B cell (primary cell): ENCODE measurements at regions not wholly inside any gene's neighbourhood (a gene's known extent, or its start where the extent isn't known, plus 50 kb on each side); places are given as distances from the start of the nearest gene placed in this dataset.

Source experiments
- ATAC-seq: fragments of 200-7000 bp; cut with Tn5 transposase; one replicate; pipeline ENCODE4 v1.10.0; 2021; ENCODE audit warnings: low read depth, mild to moderate bottlenecking, moderate number of reproducible peaks, moderate library complexity
- CTCF ChIA-PET: fragments of 350-600 bp; sonication (Branson Sonifier 250); formaldehyde crosslinking; loops from one replicate; lab custom pipeline; 2021; ENCODE audit warnings: antibody characterized with exemption, inconsistent platforms; lab: Charles Lee
- POLR2A ChIA-PET: fragments of 350-600 bp; sonication (Branson Sonifier 250); formaldehyde crosslinking; loops from one replicate; lab custom pipeline; 2021; ENCODE audit warnings: antibody characterized with exemption; lab: Charles Lee
- DNase-seq: peaks from one replicate; pipeline ENCODE4 v3.0.0; 2013
- H2AFZ ChIP-seq: 2 replicates; pipeline ENCODE4 v1.6.1; 2012; ENCODE audit warnings: mild to moderate bottlenecking, low read depth, low read length; ENCODE audit not compliant: insufficient read depth, poor library complexity, severe bottlenecking
- H3K27ac ChIP-seq, 2 donors: 1 replicate in 1 of 2; 2 replicates in 1 of 2; pipeline ENCODE4 v1.5.1; 2012 to 2013; ENCODE audit warnings: low read length in 2 of 2, mild to moderate bottlenecking in 2 of 2, moderate library complexity in 1 of 2
- H3K27me3 ChIP-seq, 4 experiments: fragments of 200-600 bp in 1 of 4; sonication (generic) in 1 of 4; replicated peaks in 1 of 4; 1 replicate in 2 of 4; 2 replicates in 2 of 4; pipeline versions ENCODE4 v1.6.1 to v1.7.0; 2013 to 2016; ENCODE audit warnings: low read length in 3 of 4, mild to moderate bottlenecking in 2 of 4, mixed read lengths in 1 of 4, moderate library complexity in 1 of 4; ENCODE audit not compliant: insufficient read depth in 4 of 4, control insufficient read depth in 3 of 4; ENCODE audit errors: control extremely low read depth in 1 of 4
- H3K36me3 ChIP-seq, 2 experiments: replicated peaks in 1 of 2; 1 replicate in 1 of 2; 2 replicates in 1 of 2; pipeline versions ENCODE4 v1.6.1 to v1.7.1; 2013; ENCODE audit warnings: low read length in 1 of 2; ENCODE audit not compliant: insufficient read depth in 2 of 2, control insufficient read depth in 1 of 2; ENCODE audit errors: control extremely low read depth in 1 of 2, extremely low read depth in 1 of 2
- H3K4me1 ChIP-seq, 2 donors: fragments of 200-600 bp in 1 of 2; sonication (generic) in 1 of 2; 1 replicate in 1 of 2; 2 replicates in 1 of 2; pipeline versions ENCODE4 v1.5.1 to v1.6.1; 2013 to 2017; ENCODE audit warnings: low read length in 2 of 2; ENCODE audit not compliant: control insufficient read depth in 2 of 2, insufficient read depth in 2 of 2
- H3K4me2 ChIP-seq: replicated peaks from 2 replicates; pipeline ENCODE3; 2012; ENCODE audit warnings: mild to moderate bottlenecking, low read depth, low read length; ENCODE audit not compliant: poor library complexity, severe bottlenecking
- H3K4me3 ChIP-seq, 5 experiments: fragments of 200-600 bp in 1 of 5; sonication (generic) in 1 of 5; 1 replicate in 3 of 5; 2 replicates in 2 of 5; pipeline versions ENCODE4 v1.5.1 to v1.7.0; 2011 to 2016; ENCODE audit warnings: low read length in 4 of 5, mild to moderate bottlenecking in 4 of 5, low read depth in 2 of 5, control low read depth in 1 of 5, moderate library complexity in 1 of 5; ENCODE audit not compliant: insufficient read depth in 1 of 5; ENCODE audit errors: control extremely low read depth in 1 of 5, extremely low read depth in 1 of 5
- H3K79me2 ChIP-seq: fragments of 200-600 bp; sonication (generic); one replicate; pipeline ENCODE4 v1.6.0; 2016; ENCODE audit warnings: low read length; ENCODE audit not compliant: control insufficient read depth, insufficient read depth
- H3K9ac ChIP-seq: fragments of 200-600 bp; sonication (generic); 2 replicates; pipeline ENCODE4 v1.6.1; 2017; ENCODE audit warnings: mild to moderate bottlenecking, low read length, moderate library complexity
- H3K9me3 ChIP-seq, 3 donors: one replicate each; pipeline versions ENCODE4 v1.6.1 to v1.7.1; 2013; ENCODE audit warnings: low read length in 2 of 3; ENCODE audit not compliant: control insufficient read depth in 2 of 3, insufficient read depth in 1 of 3; ENCODE audit errors: control extremely low read depth in 1 of 3
- H4K20me1 ChIP-seq: 2 replicates; pipeline ENCODE4 v1.6.0; 2012; ENCODE audit warnings: mild to moderate bottlenecking, low read length; ENCODE audit not compliant: insufficient read depth, control insufficient read depth, poor library complexity, severe bottlenecking
- H3K27ac Mint-ChIP-seq: one replicate; pipeline ENCODE4 v1.8.0; 2021; ENCODE audit warnings: mixed read lengths
- H3K27me3 Mint-ChIP-seq: one replicate; pipeline ENCODE4 v1.8.0; 2021; ENCODE audit warnings: mixed read lengths
- H3K4me1 Mint-ChIP-seq: one replicate; pipeline ENCODE4 v1.8.0; 2021; ENCODE audit warnings: mixed read lengths
- H3K4me3 Mint-ChIP-seq: one replicate; pipeline ENCODE4 v1.8.0; 2021; ENCODE audit warnings: mixed read lengths
- H3K9me3 Mint-ChIP-seq: one replicate; pipeline ENCODE4 v1.8.0; 2022; ENCODE audit warnings: mixed read lengths; ENCODE audit not compliant: insufficient read depth
- CTCF ChIP-seq: fragments of 200-600 bp; IDR thresholded peaks from one replicate; pipeline ENCODE4 v1.8.0; 2022; ENCODE audit warnings: antibody characterized with exemption, mild to moderate bottlenecking
- EZH2 ChIP-seq: IDR thresholded peaks from 2 replicates; pipeline ENCODE4 v1.6.1; 2012; ENCODE audit warnings: borderline replicate concordance, low read depth, mild to moderate bottlenecking, moderate library complexity, low read length; ENCODE audit not compliant: insufficient read depth, poor library complexity, severe bottlenecking
- WGBS: methylation state at CpG from one replicate; pipeline ENCODE4 v1.1.5; 2013; ENCODE audit warnings: missing lambda C conversion rate; ENCODE audit not compliant: insufficient coverage; 5-methylcytosine and 5-hydroxymethylcytosine counted together
- intact Hi-C: fragments of 100-400 bp; cut with micrococcal nuclease; formaldehyde crosslinking; loops from one replicate; pipeline ENCODE4 v1.10.0; 2022

DNA sequence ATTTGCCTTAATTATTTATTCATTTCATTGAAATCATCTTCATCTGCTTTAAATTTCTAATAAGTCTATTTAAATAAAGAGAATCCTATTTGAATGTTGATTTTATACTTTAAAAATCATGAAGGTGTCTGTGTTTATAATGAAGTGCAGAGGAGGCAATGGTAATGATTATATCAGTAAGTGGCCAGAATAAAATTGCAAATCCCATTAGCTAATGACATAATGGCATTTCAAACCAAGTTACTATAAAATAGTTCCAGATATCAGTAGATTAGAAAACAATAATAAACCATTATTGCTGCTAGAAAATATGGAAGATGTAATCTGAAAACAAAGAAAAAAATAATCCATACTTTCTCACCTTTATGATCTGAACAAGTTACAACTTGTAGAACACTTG lies 647.8 kb upstream of the KLHL1 start:
- no peaks in the 10 kb centered on the region for H4K20me1 ChIP-seq
- no peak overlapping the region for H3K9ac ChIP-seq
- no peak overlapping the region for H3K4me3 Mint-ChIP-seq
- no peak overlapping the region for H3K27ac Mint-ChIP-seq
- intact Hi-C loops: no loop called here
- no peaks in the 10 kb centered on the region for H3K27me3 ChIP-seq
- H3K4me2 ChIP-seq: no peak overlapping the region
- ATAC-seq (no peak), DNase-seq (no peak)
- no peak overlapping the region for H2AFZ ChIP-seq
- no peaks in the 10 kb centered on the region for H3K9me3 Mint-ChIP-seq
- H3K4me3 ChIP-seq: no peak overlapping the region
- H3K9me3 ChIP-seq: no peaks in the 10 kb centered on the region
- ChIA-PET POLR2A (no interaction called here), CTCF (no interaction called here)
- H3K4me1 ChIP-seq: no peaks in the 10 kb centered on the region
- no peak overlapping the region for H3K27ac ChIP-seq
- H3K27me3 Mint-ChIP-seq: no peaks in the 10 kb centered on the region
- no peaks in the 10 kb centered on the region for H3K79me2 ChIP-seq
- TF ChIP-seq EZH2: no peak
- TF ChIP-seq CTCF: no peak
- no peaks in the 10 kb centered on the region for H3K4me1 Mint-ChIP-seq
- no peaks in the 10 kb centered on the region for H3K36me3 ChIP-seq

DNA sequence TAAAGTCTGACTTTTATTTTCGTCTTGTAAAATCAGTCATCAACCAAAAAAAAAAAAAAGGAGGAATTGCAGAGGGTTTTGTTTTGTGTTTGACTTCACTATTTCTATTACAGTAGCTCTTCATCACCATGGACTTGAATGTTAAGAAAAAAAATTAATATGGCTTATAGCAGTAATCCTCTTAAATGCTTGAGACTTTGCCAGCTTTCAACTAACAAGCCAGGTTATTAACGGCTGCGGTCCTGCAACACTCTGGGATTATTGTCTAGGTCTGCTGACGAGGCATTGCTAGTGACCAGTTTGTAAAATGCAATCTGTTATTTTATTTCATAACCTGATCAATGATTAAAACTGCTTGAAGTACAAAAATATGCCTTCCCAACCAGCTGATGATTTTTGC lies 647.2 kb upstream of the KLHL1 start:
- H3K27ac ChIP-seq: no peak overlapping the region
- CTCF ChIA-PET: no interaction called here

More for the DNA sequence above, 647.2 kb upstream of the KLHL1 start:
- no peaks in the 10 kb centered on the region for H4K20me1 ChIP-seq
- ATAC-seq (no peak), DNase-seq (no peak)
- H3K4me1 Mint-ChIP-seq: no peaks in the 10 kb centered on the region
- TF ChIP-seq EZH2: no peak
- no peak for TF ChIP-seq CTCF
- no peaks in the 10 kb centered on the region for H3K36me3 ChIP-seq
- H3K9me3 ChIP-seq: no peaks in the 10 kb centered on the region
- H2AFZ ChIP-seq: no peak overlapping the region
- H3K9ac ChIP-seq: no peak overlapping the region
- H3K4me2 ChIP-seq: no peak overlapping the region
- no peaks in the 10 kb centered on the region for H3K9me3 Mint-ChIP-seq
- H3K4me3 ChIP-seq: no peak overlapping the region
- intact Hi-C loops: no loop called here
- no peaks in the 10 kb centered on the region for H3K27me3 Mint-ChIP-seq
- no peaks in the 10 kb centered on the region for H3K4me1 ChIP-seq
- no CpG with 5 or more reads among the region's 4 CpGs for WGBS
- H3K27me3 ChIP-seq: no peaks in the 10 kb centered on the region
- H3K79me2 ChIP-seq: no peaks in the 10 kb centered on the region
- POLR2A ChIA-PET: no interaction called here
- H3K27ac Mint-ChIP-seq: no peak overlapping the region
- H3K4me3 Mint-ChIP-seq: no peak overlapping the region
